Fibroblast of mammary gland (primary cell): ENCODE measurements at regions not wholly inside any gene's neighbourhood (a gene's known extent, or its start where the extent isn't known, plus 50 kb on each side); places are given as distances from the start of the nearest gene placed in this dataset.

Experiments used
- DNase-seq: peaks from one replicate; pipeline ENCODE4 v3.0.0-alpha.2; 2010; ENCODE audit warnings: low read depth
- H3K4me3 ChIP-seq: 2 replicates; pipeline ENCODE4 v1.5.1; 2011; ENCODE audit warnings: low read depth, mild to moderate bottlenecking, low read length, moderate library complexity; ENCODE audit not compliant: control insufficient read depth
- CTCF ChIP-seq: conservative IDR thresholded peaks from 2 replicates; pipeline ENCODE4 v1.5.1; 2011; ENCODE audit warnings: low read depth, low read length, inconsistent platforms; ENCODE audit not compliant: control insufficient read depth, insufficient read depth

- no peak for TF ChIP-seq CTCF
- DNase-seq, result peak; percentile 7
- H3K4me3 ChIP-seq, result no peak overlapping the region
These were observed 351.6 kb upstream of the NCAM2 start for GRCh38 chr21:20646431-20647165.

- peak; percentile 35 for DNase-seq
- TF ChIP-seq CTCF, result no peak
- H3K4me3 ChIP-seq, result no peak overlapping the region
These were observed 350.6 kb upstream of the NCAM2 start for GRCh38 chr21:20647607-20648006.

- DNase-seq, result no peak
- TF ChIP-seq CTCF, result no peak
- H3K4me3 ChIP-seq, result no peak overlapping the region
These were observed 349.0 kb upstream of the NCAM2 start for GRCh38 chr21:20649231-20649630.

- no peak for DNase-seq
- no peak for TF ChIP-seq CTCF
These were observed 345.4 kb upstream of the NCAM2 start for GRCh38 chr21:20652846-20653245.

GRCh38 chr21:20661246-20661645 lies 337.0 kb upstream of the NCAM2 start:
- H3K4me3 ChIP-seq, result no peak overlapping the region
- no peak for DNase-seq
- TF ChIP-seq CTCF, result no peak

More at GRCh38 chr21:20652846-20653245, 345.4 kb upstream of the NCAM2 start:
- no peak overlapping the region for H3K4me3 ChIP-seq

- no peak overlapping the region for H3K4me3 ChIP-seq
- no peak for DNase-seq
- no peak for TF ChIP-seq CTCF
These were observed 336.3 kb upstream of the NCAM2 start for GRCh38 chr21:20661745-20662422.
